Uterus (tissue), 3 donors: ENCODE measurements at regions not wholly inside any gene's neighbourhood (a gene's known extent, or its start where the extent isn't known, plus 50 kb on each side); places are given as distances from the start of the nearest gene placed in this dataset.
"Not testable (repeated sequence)": the region's sequence is repeated elsewhere in the genome, so short reads cannot be mapped to it uniquely, and the experiment has no call there.

Source experiments
- DNase-seq, 2 donors: peaks; one replicate each; pipeline ENCODE4 v3.0.0-alpha.2; 2019 to 2020
- H3K27ac ChIP-seq, 2 donors: fragments of 200-600 bp; sonication (generic); 1 replicate in 1 of 2; 2 replicates in 1 of 2; pipeline ENCODE4 v1.5.1; 2016 to 2018
- H3K27me3 ChIP-seq, 2 donors: fragments of 200-600 bp; sonication (generic); one replicate each; pipeline ENCODE4 v1.5.1; 2018 to 2019; ENCODE audit warnings: control low read depth in 1 of 2
- H3K36me3 ChIP-seq, 2 donors: fragments of 200-600 bp; sonication (generic); one replicate each; pipeline ENCODE4 v1.5.1; 2019; ENCODE audit warnings: control low read depth in 1 of 2
- H3K4me1 ChIP-seq, 2 donors: fragments of 200-600 bp; sonication (generic); one replicate each; pipeline ENCODE4 v1.5.1; 2018 to 2019; ENCODE audit warnings: control low read depth in 1 of 2
- H3K4me3 ChIP-seq, 2 donors: fragments of 200-600 bp; sonication (generic); 1 replicate in 1 of 2; 2 replicates in 1 of 2; pipeline ENCODE4 v1.5.1; 2018 to 2019; ENCODE audit warnings: mild to moderate bottlenecking in 1 of 2
- H3K9me3 ChIP-seq, 2 donors: fragments of 200-600 bp; sonication (generic); one replicate each; pipeline ENCODE4 v1.5.1; 2019; ENCODE audit warnings: control low read depth in 1 of 2
- CTCF ChIP-seq, 4 experiments: fragments of 200-600 bp in 2 of 4; fragments of 450-650 bp in 2 of 4; sonication (generic) in 2 of 4; IDR thresholded peaks; one replicate each; pipeline ENCODE4 v1.5.1; 2016 to 2019; ENCODE audit warnings: antibody characterized with exemption in 4 of 4, mild to moderate bottlenecking in 2 of 4, moderate library complexity in 1 of 4
- POLR2A ChIP-seq, 2 donors: fragments of 450-650 bp; IDR thresholded peaks; one replicate each; pipeline ENCODE4 v1.6.1; 2016; ENCODE audit warnings: antibody characterized with exemption in 2 of 2, mild to moderate bottlenecking in 1 of 2, moderate library complexity in 1 of 2
- intact Hi-C: fragments of 100-400 bp; cut with DNase I; formaldehyde crosslinking; loops from one replicate; pipeline ENCODE4 v1.15.1; 2023; ENCODE audit warnings: low total_unique reads
- donor health status: DM: yes; HTN: yes; CAD: no.

- Histone ChIP-seq H3K27ac (no peak overlapping the region), H3K36me3 (no peaks in the 10 kb centered on the region), H3K9me3 (no peaks in the 10 kb centered on the region), H3K27me3 (no peaks in the 10 kb centered on the region), H3K4me1 (no peaks in the 10 kb centered on the region), H3K4me3 (no peak overlapping the region)
- DNase-seq: no peak
- intact Hi-C loops: no loop called here
- no peak for TF ChIP-seq CTCF (IDR thresholded peaks at IDR 0.05)
- TF ChIP-seq POLR2A (IDR thresholded peaks at IDR 0.05): no peak
These were observed 82.8 kb upstream of the BCL2L14 start for GRCh38 chr12:11987901-11988300.

GRCh38 chr12:11991604-11992003, 79.1 kb upstream of the BCL2L14 start:
- Histone ChIP-seq H3K4me3 (no peak overlapping the region), H3K4me1 (no peaks in the 10 kb centered on the region), H3K9me3 (no peaks in the 10 kb centered on the region), H3K27me3 (no peaks in the 10 kb centered on the region), H3K36me3 (no peaks in the 10 kb centered on the region), H3K27ac (no peak overlapping the region)
- intact Hi-C loops: no loop called here
- TF ChIP-seq POLR2A (IDR thresholded peaks at IDR 0.05) (no peak), CTCF (IDR thresholded peaks at IDR 0.05) (no peak)
- no peak for DNase-seq

GRCh38 chr12:11992515-11992914, 78.2 kb upstream of the BCL2L14 start:
- TF ChIP-seq CTCF (IDR thresholded peaks at IDR 0.05): no peak
- TF ChIP-seq POLR2A (IDR thresholded peaks at IDR 0.05): no peak
- H3K9me3 ChIP-seq: no peaks in the 10 kb centered on the region
- no peak for DNase-seq
- intact Hi-C loops: no loop called here
- no peak overlapping the region for H3K27ac ChIP-seq
- no peaks in the 10 kb centered on the region for H3K36me3 ChIP-seq
- H3K4me1 ChIP-seq: no peaks in the 10 kb centered on the region
- no peak overlapping the region for H3K4me3 ChIP-seq
- H3K27me3 ChIP-seq: no peaks in the 10 kb centered on the region

GRCh38 chr12:11998307-11998943, 72.3 kb upstream of the BCL2L14 start:
- DNase-seq, intact Hi-C loops, H3K4me1 ChIP-seq, H3K9me3 ChIP-seq, H3K27me3 ChIP-seq, H3K36me3 ChIP-seq, H3K4me3 ChIP-seq, H3K27ac ChIP-seq: not testable (repeated sequence)

GRCh38 chr12:11998944-11999315, 71.8 kb upstream of the BCL2L14 start:
- intact Hi-C loops: no loop called here
- no peaks in the 10 kb centered on the region for H3K4me1 ChIP-seq
- no peak overlapping the region for H3K27ac ChIP-seq
- no peaks in the 10 kb centered on the region for H3K27me3 ChIP-seq
- no peak overlapping the region for H3K4me3 ChIP-seq
- no peaks in the 10 kb centered on the region for H3K9me3 ChIP-seq
- H3K36me3 ChIP-seq: no peaks in the 10 kb centered on the region
- TF ChIP-seq CTCF (IDR thresholded peaks at IDR 0.05): no peak
- no peak for TF ChIP-seq POLR2A (IDR thresholded peaks at IDR 0.05)
- no peak for DNase-seq

- no peak for DNase-seq
- intact Hi-C loops: no loop called here
- no peaks in the 10 kb centered on the region for H3K4me1 ChIP-seq
- H3K27me3 ChIP-seq: no peaks in the 10 kb centered on the region
- no peak overlapping the region for H3K4me3 ChIP-seq
- no peaks in the 10 kb centered on the region for H3K9me3 ChIP-seq
- TF ChIP-seq POLR2A (IDR thresholded peaks at IDR 0.05) (no peak), CTCF (IDR thresholded peaks at IDR 0.05) (no peak)
- H3K27ac ChIP-seq: no peak overlapping the region
- no peaks in the 10 kb centered on the region for H3K36me3 ChIP-seq
These were observed 67.1 kb upstream of the BCL2L14 start for GRCh38 chr12:12003609-12004008.
